ENCODE measurements at regions not wholly inside any gene's neighbourhood (a gene's known extent, or its start where the extent isn't known, plus 50 kb on each side); places are given as distances from the start of the nearest gene placed in this dataset.
"Not testable (repeated sequence)": the region's sequence is repeated elsewhere in the genome, so short reads cannot be mapped to it uniquely, and the experiment has no call there.

DNA sequence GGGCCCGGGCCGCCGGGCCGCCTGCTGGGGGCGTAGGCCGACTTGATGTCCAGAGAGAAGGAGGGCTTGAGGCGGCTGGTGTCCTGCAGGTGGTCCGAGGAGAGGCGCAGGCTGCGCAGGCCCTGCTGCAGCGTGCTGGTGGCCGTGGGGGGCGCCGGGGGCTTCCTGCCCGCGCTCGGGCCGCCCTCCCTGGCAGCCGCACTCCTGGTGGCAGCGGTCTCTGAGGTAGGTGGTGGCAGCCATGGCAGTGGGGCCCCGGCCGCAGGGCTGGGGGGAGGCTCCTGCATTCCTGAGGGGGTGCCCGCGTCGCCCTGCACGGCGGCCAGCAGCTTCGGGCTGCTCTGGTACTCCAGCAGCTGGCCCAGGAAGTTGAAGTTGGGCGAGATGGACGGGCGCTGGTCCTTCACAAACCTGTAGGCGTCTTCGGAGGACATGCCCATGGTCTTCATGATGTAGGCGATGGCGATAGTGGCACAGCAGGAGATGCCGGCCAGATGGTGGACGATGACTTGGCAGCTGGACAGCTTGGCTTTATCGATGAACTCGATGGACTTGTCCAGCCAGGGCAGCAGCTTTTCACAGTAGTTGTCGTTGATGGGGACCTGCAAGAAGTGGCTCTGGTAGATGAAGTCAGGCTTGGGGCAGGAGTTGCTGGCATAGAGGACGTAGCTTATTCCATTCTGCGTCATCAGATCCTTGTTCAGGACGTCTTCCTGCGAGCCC lies 136.1 kb upstream of the PTPN20 start:
- not testable (repeated sequence) for H3K27ac Mint-ChIP-seq
- peaks cover 11% of the 10 kb centered on the region for H3K27me3 Mint-ChIP-seq

DNA sequence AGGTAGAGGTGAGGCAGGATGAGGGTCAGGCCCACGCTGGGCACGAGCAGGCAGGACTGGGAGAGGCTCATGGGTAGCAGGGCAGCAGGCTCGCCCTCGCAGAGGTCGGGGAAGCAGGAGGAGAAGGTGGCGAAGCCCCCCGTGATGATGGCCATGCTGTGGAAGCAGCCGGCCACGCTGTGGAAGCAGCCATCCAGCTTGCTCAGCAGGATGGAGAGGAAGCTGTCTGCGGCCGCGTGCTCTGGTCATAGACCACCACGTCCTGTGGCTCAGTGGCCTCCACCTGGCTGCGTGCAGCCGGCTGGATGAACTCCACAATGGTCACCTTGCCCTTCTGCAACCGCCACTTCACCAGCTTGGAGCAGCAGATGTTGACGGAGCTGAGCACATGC lies 135.6 kb upstream of the PTPN20 start:
- H3K4me1 Mint-ChIP-seq (ENCODE audit: low read depth); H3K4me3 Mint-ChIP-seq; H3K9me3 Mint-ChIP-seq; H3K36me3 Mint-ChIP-seq (ENCODE audit: low read depth); H3K27ac Mint-ChIP-seq: not testable (repeated sequence)
- peaks cover 15% of the 10 kb centered on the region for H3K27me3 Mint-ChIP-seq

More for the DNA sequence above, 136.1 kb upstream of the PTPN20 start:
- not testable (repeated sequence) for H3K4me3 Mint-ChIP-seq; H3K9me3 Mint-ChIP-seq; H3K36me3 Mint-ChIP-seq (ENCODE audit: low read depth); H3K4me1 Mint-ChIP-seq (ENCODE audit: low read depth)

DNA sequence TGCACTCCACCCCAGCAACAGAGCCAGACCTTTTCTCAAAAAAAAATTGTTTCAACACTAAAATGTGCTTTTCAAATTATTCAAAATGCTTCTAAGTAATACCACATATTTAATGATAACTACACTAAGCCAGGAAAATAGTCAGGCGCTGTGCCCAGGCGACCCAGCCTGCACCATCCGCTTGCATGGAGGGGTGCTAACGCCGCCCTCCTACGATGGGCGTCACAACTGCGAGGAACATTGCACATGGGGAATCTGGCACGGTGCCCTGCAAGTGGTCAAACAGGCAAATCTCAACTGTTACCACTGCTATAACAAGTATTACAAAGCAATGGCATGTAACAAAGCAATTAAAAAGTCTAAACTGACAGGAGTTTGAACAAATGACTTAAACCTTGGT lies 131.7 kb upstream of the PTPN20 start:
- Mint-ChIP-seq H3K4me1 (ENCODE audit: low read depth) (peaks cover 16% of the 10 kb centered on the region), H3K27me3 (peaks cover 25% of the 10 kb centered on the region)
- not testable (repeated sequence) for H3K4me3 Mint-ChIP-seq; H3K27ac Mint-ChIP-seq; H3K9me3 Mint-ChIP-seq; H3K36me3 Mint-ChIP-seq (ENCODE audit: low read depth)

- H3K4me3 Mint-ChIP-seq; H3K36me3 Mint-ChIP-seq (ENCODE audit: low read depth); H3K9me3 Mint-ChIP-seq; H3K27ac Mint-ChIP-seq: not testable (repeated sequence)
- H3K27me3 Mint-ChIP-seq, result peaks cover 25% of the 10 kb centered on the region
- H3K4me1 Mint-ChIP-seq (ENCODE audit: low read depth), result peaks cover 16% of the 10 kb centered on the region
These were observed 131.1 kb upstream of the PTPN20 start for GRCh38 chr10:46780164-46780563.

- H3K27me3 Mint-ChIP-seq, result peaks cover 22% of the 10 kb centered on the region
- H3K9me3 Mint-ChIP-seq; H3K36me3 Mint-ChIP-seq (ENCODE audit: low read depth); H3K4me3 Mint-ChIP-seq; H3K27ac Mint-ChIP-seq: not testable (repeated sequence)
- peaks cover 16% of the 10 kb centered on the region for H3K4me1 Mint-ChIP-seq (ENCODE audit: low read depth)
These were observed 130.2 kb upstream of the PTPN20 start for GRCh38 chr10:46781001-46781400.

DNA sequence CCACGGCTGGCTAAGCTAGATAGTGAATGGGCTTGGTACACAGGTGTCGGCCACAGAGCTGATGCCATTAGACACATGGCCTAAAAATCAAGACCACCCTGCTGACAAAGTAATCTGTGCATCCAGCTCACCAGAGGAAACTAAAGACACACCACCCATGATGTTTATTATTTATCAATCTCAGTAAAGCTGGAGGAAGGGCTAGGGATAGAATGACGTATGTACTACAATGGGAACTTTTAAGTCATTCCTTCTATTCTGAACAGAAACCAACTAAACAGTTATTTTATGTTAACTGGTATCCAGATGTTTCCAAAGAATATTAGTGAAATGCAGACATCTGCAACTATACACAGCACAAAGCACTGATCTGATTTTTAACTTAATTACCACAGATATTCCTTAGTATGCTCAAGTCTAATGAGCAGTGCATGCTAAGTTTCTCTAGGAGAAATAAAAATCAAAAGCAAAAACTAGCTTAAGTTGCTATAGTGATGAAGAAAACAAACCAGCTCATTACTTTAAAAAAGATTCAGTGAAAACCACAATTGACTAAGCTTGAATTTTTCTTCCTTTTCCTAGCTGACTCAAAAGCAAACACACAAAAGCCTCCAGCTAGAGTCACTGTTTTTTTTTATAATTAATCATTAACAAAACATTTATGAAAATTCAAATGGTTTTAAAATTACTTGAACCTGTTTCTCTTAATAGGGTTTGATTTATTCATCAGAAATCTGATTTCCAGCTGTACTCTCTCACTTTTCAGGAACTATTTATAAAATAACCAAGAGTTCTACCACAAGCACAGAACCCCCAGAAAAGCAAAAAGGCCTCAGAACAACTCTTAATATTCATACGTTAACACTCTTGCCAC lies 129.0 kb upstream of the PTPN20 start:
- H3K36me3 Mint-ChIP-seq (ENCODE audit: low read depth); H3K9me3 Mint-ChIP-seq; H3K4me3 Mint-ChIP-seq: not testable (repeated sequence)
- H3K27me3 Mint-ChIP-seq, result peaks cover 19% of the 10 kb centered on the region
- peaks cover 17% of the 10 kb centered on the region for H3K4me1 Mint-ChIP-seq (ENCODE audit: low read depth)
- H3K27ac Mint-ChIP-seq, result peak overlapping the region; percentile 45

GRCh38 chr10:46784665-46785064 lies 126.6 kb upstream of the PTPN20 start:
- H3K9me3 Mint-ChIP-seq, result not testable (repeated sequence)

DNA sequence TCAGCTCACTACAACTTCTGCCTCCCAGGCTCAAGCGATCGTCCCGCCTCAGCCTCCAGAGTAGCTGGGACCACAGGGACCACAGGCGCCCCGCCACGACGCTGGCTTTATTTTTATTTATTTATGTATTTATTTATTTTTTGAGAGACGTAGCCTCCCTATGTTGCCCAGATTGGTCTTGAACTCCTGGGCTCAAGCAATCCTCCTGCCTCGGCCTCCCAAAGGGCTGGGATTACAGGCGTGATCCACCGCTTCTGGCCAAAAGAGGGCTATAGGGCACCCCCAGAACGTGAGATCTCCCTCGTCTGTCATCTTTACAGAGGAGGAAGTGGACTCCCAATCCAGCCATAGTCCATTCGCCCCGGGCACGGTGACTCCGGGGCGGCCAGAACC lies 125.1 kb upstream of the PTPN20 start:
- not testable (repeated sequence) for H3K27ac Mint-ChIP-seq, H3K9me3 Mint-ChIP-seq

More at GRCh38 chr10:46784665-46785064, 126.6 kb upstream of the PTPN20 start:
- Mint-ChIP-seq H3K4me1 (ENCODE audit: low read depth) (peaks cover 19% of the 10 kb centered on the region), H3K4me3 (peak overlapping the region; percentile 38), H3K27me3 (peaks cover 15% of the 10 kb centered on the region)
- H3K36me3 Mint-ChIP-seq (ENCODE audit: low read depth); H3K27ac Mint-ChIP-seq: not testable (repeated sequence)

GRCh38 chr10:46786518-46787320 lies 124.5 kb upstream of the PTPN20 start:
- Mint-ChIP-seq H3K4me3 (peak overlapping the region; percentile 89), H3K4me1 (ENCODE audit: low read depth) (peaks cover 15% of the 10 kb centered on the region), H3K27ac (peak overlapping the region; percentile 86)
- not testable (repeated sequence) for H3K36me3 Mint-ChIP-seq (ENCODE audit: low read depth); H3K9me3 Mint-ChIP-seq; H3K27me3 Mint-ChIP-seq

More for the DNA sequence above, 125.1 kb upstream of the PTPN20 start:
- Mint-ChIP-seq H3K4me1 (ENCODE audit: low read depth) (peaks cover 19% of the 10 kb centered on the region), H3K4me3 (peak overlapping the region; percentile 89)
- not testable (repeated sequence) for H3K36me3 Mint-ChIP-seq (ENCODE audit: low read depth); H3K27me3 Mint-ChIP-seq

- Mint-ChIP-seq H3K4me3 (peak overlapping the region; percentile 89), H3K36me3 (ENCODE audit: low read depth) (no peaks in the 10 kb centered on the region), H3K27me3 (peaks cover 5% of the 10 kb centered on the region), H3K4me1 (ENCODE audit: low read depth) (peaks cover 10% of the 10 kb centered on the region), H3K9me3 (no peaks in the 10 kb centered on the region), H3K27ac (no peak overlapping the region)
These were observed 124.0 kb upstream of the PTPN20 start for GRCh38 chr10:46787321-46787615.

GRCh38 chr10:46792657-46793357 lies 118.4 kb upstream of the PTPN20 start:
- H3K36me3 Mint-ChIP-seq (ENCODE audit: low read depth); H3K9me3 Mint-ChIP-seq; H3K4me1 Mint-ChIP-seq (ENCODE audit: low read depth); H3K27me3 Mint-ChIP-seq; H3K4me3 Mint-ChIP-seq; H3K27ac Mint-ChIP-seq: not testable (repeated sequence)

- H3K4me1 Mint-ChIP-seq (ENCODE audit: low read depth); H3K4me3 Mint-ChIP-seq; H3K27ac Mint-ChIP-seq: not testable (repeated sequence)
These were observed 114.9 kb upstream of the PTPN20 start for GRCh38 chr10:46796351-46796750.

DNA sequence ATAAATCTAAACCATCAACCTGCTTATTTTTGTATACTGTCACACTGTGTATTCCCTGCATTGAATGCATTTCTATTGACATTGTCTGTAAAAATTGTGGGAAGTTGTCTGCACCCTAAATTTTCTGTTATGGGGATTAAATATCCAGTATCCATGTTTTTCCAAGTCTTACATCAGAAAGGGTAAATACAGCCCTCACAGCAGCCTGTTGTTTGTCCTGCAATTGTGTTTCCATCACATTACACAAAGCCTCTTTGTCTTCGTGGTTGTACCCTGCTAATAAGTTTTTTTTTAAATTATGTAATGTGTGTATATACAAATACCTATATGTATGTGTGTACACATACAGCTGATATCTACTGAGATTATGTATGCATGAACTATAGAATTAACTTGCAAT lies 109.2 kb upstream of the PTPN20 start:
- peaks cover 25% of the 10 kb centered on the region for H3K36me3 Mint-ChIP-seq (ENCODE audit: low read depth)
- not testable (repeated sequence) for H3K27ac Mint-ChIP-seq, H3K27me3 Mint-ChIP-seq, H3K9me3 Mint-ChIP-seq, H3K4me3 Mint-ChIP-seq
- H3K4me1 Mint-ChIP-seq (ENCODE audit: low read depth), result peaks cover 11% of the 10 kb centered on the region

More at GRCh38 chr10:46796351-46796750, 114.9 kb upstream of the PTPN20 start:
- H3K27me3 Mint-ChIP-seq, H3K9me3 Mint-ChIP-seq: not testable (repeated sequence)
- peaks cover 23% of the 10 kb centered on the region for H3K36me3 Mint-ChIP-seq (ENCODE audit: low read depth)

DNA sequence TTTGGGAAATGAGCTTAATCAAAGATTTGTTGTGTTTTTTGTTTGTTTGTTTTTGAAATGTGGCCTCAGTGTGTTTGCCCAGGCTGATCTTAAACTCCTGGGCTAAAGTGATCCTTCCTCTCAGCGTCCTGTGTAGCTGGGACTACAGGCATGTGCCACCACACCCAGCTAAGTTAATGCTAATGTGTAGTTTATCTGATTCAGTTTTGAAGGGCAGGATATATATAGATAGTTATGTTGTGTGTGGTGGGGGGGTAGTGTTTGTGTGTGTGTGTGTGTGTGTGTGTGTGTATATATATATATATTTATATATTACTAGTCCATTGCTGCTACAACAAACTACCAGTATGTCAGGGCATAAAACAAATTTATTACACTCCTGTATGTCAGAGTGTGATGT lies 108.1 kb upstream of the PTPN20 start:
- peaks cover 25% of the 10 kb centered on the region for H3K36me3 Mint-ChIP-seq (ENCODE audit: low read depth)
- not testable (repeated sequence) for H3K9me3 Mint-ChIP-seq, H3K27ac Mint-ChIP-seq, H3K4me3 Mint-ChIP-seq, H3K27me3 Mint-ChIP-seq
- H3K4me1 Mint-ChIP-seq (ENCODE audit: low read depth), result peaks cover 13% of the 10 kb centered on the region

DNA sequence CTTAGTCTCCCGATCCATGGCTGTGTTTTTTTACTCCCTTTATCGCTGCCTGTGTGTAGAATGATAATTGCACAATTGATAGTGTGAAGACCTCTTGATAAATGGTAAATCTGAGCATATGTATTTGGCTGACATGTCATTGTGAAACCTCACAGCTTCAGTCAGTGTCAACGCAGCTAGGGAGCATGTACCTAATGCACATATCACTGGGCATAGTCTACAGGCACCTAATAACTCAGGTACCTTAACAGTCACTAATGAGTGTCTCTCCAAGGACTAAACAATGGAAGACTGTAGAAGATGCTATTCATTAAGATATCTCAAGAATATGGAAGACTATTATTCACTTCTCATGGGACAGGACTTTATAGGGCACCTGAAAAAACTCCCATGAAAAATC lies 101.0 kb upstream of the PTPN20 start:
- Mint-ChIP-seq H3K27ac (peak overlapping the region; percentile 66), H3K4me1 (ENCODE audit: low read depth) (peaks cover 32% of the 10 kb centered on the region), H3K4me3 (peak overlapping the region; percentile 40)
- not testable (repeated sequence) for H3K9me3 Mint-ChIP-seq; H3K36me3 Mint-ChIP-seq (ENCODE audit: low read depth); H3K27me3 Mint-ChIP-seq
